MG63 (cell line): ENCODE measurements at regions not wholly inside any gene's neighbourhood (a gene's known extent, or its start where the extent isn't known, plus 50 kb on each side); places are given as distances from the start of the nearest gene placed in this dataset.

Experiments used
- DNase-seq: peaks from one replicate; pipeline ENCODE4 v3.0.0-alpha.2; 2020
- H3K27me3 ChIP-seq: fragments of 250-450 bp; sonication (Bioruptor Pico); 2 replicates; pipeline ENCODE4 v1.5.1; 2020; ENCODE audit warnings: mild to moderate bottlenecking, moderate library complexity
- H3K36me3 ChIP-seq: fragments of 250-450 bp; sonication (Bioruptor Pico); 2 replicates; pipeline ENCODE4 v1.5.1; 2020; ENCODE audit warnings: mild to moderate bottlenecking, moderate library complexity
- H3K4me3 ChIP-seq: fragments of 250-450 bp; sonication (Bioruptor Pico); 2 replicates; pipeline ENCODE4 v1.5.1; 2020; ENCODE audit warnings: mild to moderate bottlenecking, moderate library complexity
- H3K9me3 ChIP-seq: fragments of 250-450 bp; sonication (Bioruptor Pico); 2 replicates; pipeline ENCODE4 v1.5.1; 2020; ENCODE audit warnings: mild to moderate bottlenecking, moderate library complexity

DNA sequence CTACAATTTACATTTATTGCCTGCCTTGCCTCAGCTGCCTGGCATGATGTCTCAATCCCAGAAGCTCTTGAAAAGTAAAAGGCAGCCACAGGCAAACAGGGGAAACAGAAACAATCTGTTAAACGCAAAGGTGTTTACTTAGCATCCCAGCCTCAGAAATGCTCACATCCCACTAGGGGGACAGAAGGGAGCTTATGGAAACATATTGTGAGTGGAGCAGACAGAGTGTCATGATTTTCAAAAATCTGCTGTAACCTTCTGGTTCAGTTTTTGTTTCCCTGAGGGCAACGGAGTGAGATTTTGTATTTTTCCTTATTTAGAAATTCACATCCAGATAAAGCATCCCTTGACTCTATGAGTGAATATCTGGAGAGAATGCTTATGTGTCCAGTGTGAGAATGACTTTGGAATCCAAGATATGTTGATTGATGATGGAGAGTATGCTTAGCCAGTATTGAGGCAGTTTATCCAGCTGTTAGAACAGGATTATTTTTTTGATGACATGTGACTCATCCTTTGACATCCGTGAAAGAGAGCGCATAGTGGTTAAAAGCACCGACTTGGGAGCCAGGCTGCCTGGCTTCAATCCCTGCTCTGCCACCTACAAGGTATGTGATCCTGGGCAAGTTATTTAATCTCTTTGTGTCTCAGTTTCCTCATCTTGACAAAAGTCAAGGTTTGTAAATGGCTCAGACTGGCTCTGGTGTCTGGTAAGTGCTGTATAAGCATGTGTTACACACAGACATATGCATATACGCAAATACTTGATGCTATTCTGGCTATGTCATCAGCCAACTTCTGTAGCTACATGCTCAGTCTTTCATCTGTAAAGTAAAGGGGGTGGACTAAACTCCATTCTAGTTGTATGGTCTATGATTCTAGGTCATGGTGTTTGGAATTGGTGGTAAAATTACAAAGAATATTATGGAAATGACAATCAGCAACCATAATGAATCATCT is 381.2 kb downstream of the RAPGEF2 start:
- Histone ChIP-seq H3K36me3 (no peaks in the 10 kb centered on the region), H3K4me3 (no peak overlapping the region)
- no peak for DNase-seq

DNA sequence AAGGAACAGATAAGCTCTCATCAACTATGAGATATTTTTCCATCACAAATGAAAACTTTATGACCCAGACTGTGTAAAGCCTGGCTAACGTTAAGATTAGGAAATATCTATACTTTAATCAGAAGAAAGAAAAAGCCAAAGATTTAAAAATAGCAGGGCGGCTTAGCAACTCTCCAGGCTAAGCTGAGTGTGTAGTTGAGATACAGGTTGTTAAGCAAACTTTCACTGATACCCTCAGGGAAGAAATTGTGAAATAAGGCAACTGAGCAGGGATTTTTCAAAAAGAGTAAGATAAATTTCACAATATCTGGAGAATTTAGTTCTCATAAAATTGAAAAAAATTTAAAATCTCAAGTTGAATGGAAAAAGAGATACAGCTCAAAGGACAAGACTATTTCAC is 382.0 kb downstream of the RAPGEF2 start:
- H3K9me3 ChIP-seq, result no peaks in the 10 kb centered on the region
- no peak overlapping the region for H3K4me3 ChIP-seq
- peaks cover 7% of the 10 kb centered on the region for H3K27me3 ChIP-seq
- no peaks in the 10 kb centered on the region for H3K36me3 ChIP-seq
- DNase-seq, result no peak

More for the DNA sequence above, 381.2 kb downstream of the RAPGEF2 start:
- Histone ChIP-seq H3K9me3 (no peaks in the 10 kb centered on the region), H3K27me3 (peaks cover 6% of the 10 kb centered on the region)

DNA sequence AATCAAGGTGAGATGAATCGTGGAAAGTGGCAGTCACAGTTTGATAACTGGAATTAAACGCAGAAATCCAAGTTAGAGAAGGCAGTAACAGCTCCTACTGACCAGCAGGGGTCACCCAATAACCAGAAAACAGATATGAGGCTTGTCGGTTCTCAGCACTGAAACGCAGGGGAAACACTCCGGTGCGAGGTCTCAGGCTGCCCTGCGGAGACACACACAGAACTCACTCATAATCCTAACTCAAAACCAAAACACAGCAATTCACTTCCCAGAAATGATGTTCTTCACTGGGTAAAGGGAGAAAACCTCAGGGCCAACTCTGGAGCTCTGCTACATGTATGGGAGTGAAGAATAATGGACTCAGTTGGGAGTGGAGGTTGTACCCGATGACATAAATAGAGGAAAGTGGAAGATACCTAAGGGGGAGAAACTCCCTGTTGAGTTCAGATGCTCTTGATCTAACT is 384.4 kb downstream of the RAPGEF2 start:
- Histone ChIP-seq H3K9me3 (no peaks in the 10 kb centered on the region), H3K36me3 (no peaks in the 10 kb centered on the region), H3K4me3 (no peak overlapping the region), H3K27me3 (peaks cover 8% of the 10 kb centered on the region)
- peak; percentile 26 for DNase-seq

DNA sequence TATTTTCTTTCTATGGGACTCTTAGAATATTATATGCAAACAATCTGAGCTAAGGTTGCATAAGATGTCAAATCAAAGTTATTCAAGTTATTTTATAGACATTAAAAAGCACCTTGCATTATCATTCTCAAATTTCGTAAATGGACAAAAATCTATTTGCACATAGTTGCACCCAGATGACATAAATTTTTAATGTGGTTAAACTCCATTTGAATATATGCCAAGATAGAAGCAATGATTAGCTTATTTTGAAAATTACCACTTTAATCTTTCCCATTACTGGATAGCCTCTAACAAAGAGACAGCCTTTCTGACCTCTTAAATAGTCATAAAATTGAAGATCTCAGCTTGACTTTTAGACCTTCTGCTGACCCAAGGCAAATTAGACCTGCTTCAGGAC is 386.8 kb downstream of the RAPGEF2 start:
- H3K27me3 ChIP-seq, result peaks cover 8% of the 10 kb centered on the region
- no peak overlapping the region for H3K4me3 ChIP-seq
- no peaks in the 10 kb centered on the region for H3K9me3 ChIP-seq
- no peak for DNase-seq
- no peaks in the 10 kb centered on the region for H3K36me3 ChIP-seq

DNA sequence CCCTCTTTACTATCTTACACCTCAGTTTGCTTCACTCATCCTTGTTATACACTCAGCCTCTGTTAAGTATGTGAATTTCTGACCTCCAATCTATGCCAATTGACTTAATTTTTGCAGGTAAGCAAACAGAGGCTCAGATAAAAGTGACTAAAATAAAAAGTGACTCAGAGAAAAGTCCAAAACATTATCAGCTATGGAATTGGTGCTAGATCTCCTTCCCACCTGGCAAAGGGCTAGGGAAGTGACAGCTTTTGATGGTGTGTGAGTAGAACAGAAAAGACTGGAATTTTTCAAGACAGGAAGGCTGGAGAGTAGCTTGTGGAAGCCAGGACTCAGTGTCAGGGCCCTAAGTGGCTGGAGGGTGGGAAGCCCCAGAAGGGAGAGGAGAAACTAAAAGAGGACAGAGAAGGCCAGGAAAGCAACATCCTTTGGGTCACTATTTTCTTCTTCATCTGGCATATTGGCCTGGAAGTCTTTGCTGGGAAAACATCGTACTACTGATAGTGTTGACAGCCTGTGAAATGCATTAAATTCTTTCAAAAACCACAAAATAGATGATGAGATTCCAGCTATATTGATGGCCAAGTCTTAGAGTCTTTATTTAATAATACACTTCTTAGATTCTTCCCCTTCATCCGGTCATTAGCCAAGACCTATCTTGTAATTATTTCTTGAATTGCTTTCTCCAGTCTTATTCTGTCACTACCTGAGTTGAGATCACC is 392.8 kb downstream of the RAPGEF2 start:
- H3K27me3 ChIP-seq, result no peaks in the 10 kb centered on the region
- H3K9me3 ChIP-seq, result no peaks in the 10 kb centered on the region
- H3K36me3 ChIP-seq, result no peaks in the 10 kb centered on the region
- no peak for DNase-seq
- H3K4me3 ChIP-seq, result no peak overlapping the region

DNA sequence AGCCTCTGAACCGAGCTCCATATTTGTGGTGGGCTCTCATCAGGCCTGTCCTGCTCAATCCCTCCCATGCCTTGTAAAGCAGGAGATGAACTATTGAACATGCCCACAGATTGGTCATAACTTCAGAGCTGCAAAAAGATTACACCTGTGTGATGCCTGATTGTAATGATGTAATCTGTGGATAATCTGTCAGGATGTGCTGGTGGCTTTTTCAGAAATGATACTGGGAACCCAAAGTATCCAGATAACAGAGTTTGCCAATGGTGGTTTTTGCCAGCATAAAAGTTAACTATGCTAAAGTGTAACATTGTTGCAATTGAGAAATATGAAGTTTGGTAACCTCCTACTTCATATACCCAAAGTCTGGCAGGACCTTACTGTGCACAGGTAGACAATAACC is 393.4 kb downstream of the RAPGEF2 start:
- no peaks in the 10 kb centered on the region for H3K36me3 ChIP-seq
- DNase-seq, result no peak
- H3K9me3 ChIP-seq, result no peaks in the 10 kb centered on the region
- no peak overlapping the region for H3K4me3 ChIP-seq
- no peaks in the 10 kb centered on the region for H3K27me3 ChIP-seq

DNA sequence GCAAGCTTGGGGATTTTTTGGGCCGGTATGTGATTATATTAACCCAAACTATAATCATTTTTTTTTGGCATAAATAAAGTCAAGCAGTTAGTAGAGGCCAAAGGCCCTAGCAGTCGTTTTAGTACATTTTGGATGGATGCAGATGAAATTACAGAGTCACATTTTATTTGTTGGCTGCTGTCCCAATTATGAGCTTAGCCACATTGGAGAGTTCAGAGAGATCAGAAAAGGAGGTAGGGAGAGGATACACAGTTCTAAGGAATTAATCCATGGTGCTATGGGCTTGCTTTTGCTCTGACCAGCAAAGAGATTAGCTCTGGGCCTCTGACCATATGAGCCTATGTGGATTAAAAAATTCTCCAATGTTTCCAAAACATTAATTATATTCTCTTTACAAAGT is 395.1 kb downstream of the RAPGEF2 start:
- Histone ChIP-seq H3K9me3 (no peaks in the 10 kb centered on the region), H3K27me3 (no peaks in the 10 kb centered on the region), H3K4me3 (no peak overlapping the region), H3K36me3 (no peaks in the 10 kb centered on the region)
- DNase-seq, result no peak

DNA sequence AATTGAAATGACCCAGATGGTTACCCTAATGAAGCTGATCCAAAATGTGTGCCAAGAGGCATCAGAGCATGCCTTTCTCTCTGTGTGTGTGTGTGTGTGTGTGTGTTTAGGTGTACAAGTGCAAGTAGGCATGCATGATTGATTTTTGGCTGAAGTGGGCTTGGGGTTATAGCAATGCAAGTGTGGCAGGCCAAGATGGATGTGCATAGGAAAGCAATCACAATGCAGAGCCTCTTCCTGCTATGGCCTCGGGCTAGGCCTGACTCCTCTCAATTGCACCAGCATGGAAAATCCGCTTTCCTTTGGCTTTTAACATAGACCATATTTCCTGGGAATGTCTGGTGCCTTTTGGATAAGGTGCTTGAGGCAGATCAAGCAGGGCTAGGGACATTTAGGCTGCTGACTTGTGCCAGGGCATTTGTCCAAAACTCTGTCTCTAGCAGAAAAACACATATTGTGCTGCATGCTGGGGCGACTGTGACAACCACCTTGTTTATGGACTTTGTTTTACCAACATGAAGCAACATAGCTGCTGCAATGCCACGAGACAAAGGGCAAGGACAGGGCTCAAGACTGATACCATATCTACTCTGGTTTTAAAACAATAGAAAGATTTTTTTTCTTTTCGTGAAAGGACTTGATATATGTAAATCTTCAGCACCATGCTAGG is 395.7 kb downstream of the RAPGEF2 start:
- Histone ChIP-seq H3K4me3 (no peak overlapping the region), H3K36me3 (no peaks in the 10 kb centered on the region), H3K27me3 (no peaks in the 10 kb centered on the region), H3K9me3 (no peaks in the 10 kb centered on the region)
- DNase-seq, result no peak

DNA sequence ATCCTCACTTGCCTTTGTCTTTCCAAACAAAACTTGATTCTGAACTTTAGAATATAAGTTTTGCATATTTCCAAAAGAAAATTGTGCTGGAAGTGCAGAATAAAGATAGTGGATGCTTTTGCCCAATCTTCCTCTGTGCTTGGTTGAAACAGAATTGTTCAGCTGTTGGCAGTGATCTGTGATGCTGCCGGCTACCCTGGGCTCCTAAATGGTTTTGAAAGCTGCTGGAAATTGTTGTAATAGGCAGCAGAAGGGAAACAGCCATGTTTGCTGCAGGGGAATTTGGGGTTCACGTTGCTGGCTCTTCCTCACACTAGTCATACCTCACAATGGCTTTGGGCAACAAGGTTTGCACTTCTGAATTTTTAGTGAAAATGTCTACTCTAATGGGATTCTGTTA is 398.0 kb downstream of the RAPGEF2 start:
- no peaks in the 10 kb centered on the region for H3K27me3 ChIP-seq
- H3K36me3 ChIP-seq, result no peaks in the 10 kb centered on the region
- H3K9me3 ChIP-seq, result no peaks in the 10 kb centered on the region
- DNase-seq, result no peak
- H3K4me3 ChIP-seq, result no peak overlapping the region

DNA sequence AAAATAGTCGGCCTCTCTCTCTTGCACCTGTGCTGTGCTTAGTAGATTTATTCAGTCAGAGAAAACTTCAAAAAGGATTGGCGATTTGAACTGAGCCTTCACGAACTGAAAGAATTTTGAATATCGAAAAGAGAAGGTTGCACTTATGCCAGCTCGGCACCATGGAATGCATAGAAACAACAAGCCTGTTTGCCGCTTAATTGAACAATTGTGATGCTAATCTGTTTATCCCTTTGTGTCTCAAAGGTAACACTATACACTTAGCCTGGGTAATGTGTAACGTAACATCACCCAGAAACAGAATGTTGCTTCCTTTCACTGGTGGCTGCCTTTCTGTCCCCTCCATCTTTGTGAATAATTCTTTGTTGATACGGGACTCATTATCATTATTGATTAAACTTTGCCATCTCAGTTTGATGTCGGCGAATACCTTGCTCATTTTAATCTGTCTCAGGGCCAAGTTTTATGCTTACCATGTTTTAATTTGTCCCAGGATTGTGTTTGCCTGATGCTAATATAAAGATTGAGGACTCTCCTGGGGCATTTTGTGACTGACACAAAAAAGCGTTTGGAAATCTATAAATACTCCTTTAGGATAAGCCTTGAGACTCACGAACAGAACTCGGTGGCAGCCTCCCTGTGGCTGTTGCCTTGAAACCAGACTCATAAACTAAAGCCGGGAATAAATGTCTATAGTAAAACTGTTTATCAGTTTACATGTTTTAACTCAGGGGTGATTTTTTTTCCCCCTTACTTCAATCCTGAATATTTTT is 400.5 kb downstream of the RAPGEF2 start:
- H3K9me3 ChIP-seq, result no peaks in the 10 kb centered on the region
- H3K27me3 ChIP-seq, result no peaks in the 10 kb centered on the region
- no peaks in the 10 kb centered on the region for H3K36me3 ChIP-seq
- no peak for DNase-seq
- H3K4me3 ChIP-seq, result no peak overlapping the region

DNA sequence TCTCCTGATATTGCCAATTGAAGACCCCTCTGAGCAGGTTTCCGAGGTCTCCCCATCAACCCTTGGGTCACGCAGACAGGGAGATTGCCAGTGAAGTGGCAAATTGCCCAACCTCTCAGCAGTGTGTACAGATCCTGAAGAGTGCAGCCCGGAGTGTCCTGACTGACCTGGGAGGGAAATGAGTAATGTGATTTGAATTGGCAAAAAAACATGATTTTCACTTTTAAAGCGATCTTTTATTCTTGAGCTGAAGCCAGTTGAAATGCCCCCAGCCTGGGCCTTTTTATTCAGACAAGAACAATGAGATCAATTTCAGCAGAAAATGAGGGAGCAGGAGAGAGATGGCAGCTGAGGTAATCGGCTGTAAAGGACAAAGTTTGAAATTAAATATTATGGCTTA is 401.8 kb downstream of the RAPGEF2 start:
- H3K4me3 ChIP-seq, result peak overlapping the region; percentile 3; the same call in 1 of the 2 replicates
- no peaks in the 10 kb centered on the region for H3K36me3 ChIP-seq
- H3K9me3 ChIP-seq, result no peaks in the 10 kb centered on the region
- peak; percentile 43 for DNase-seq
- H3K27me3 ChIP-seq, result no peaks in the 10 kb centered on the region

DNA sequence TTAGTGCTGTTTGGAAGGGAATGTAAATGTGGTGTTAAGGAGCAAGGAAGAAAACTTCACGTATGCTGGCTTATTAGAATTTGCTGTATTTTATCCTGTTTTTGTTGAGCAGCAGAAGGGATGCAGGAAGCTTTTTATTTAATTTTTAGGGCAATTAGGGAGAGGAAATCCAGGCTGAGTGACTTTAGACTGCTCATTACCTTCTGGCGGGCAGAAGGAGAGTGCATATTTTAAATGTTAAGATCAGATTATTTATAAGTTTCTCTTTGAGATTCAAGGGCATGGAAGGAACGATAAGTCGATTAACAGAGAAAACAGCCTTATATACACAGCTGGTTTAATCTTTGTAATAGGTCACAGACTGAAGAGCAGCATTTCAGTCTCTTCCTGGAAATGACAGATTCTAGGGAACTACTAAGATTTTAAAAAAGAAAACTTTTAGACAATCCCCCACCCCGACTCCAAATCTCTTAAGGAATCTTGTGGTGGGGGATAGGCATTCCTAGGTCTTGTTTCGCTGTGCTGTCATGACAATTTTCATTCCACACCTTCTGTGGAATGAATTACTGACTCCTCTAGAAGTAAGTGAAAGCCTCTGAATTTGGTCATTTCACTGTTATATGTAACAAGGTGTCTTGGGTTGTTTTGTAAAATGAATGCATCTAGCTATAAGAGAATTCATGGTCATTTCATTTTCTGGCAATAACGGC is 402.5 kb downstream of the RAPGEF2 start:
- DNase-seq, result no peak
- Histone ChIP-seq H3K9me3 (no peaks in the 10 kb centered on the region), H3K4me3 (no peak overlapping the region), H3K36me3 (no peaks in the 10 kb centered on the region), H3K27me3 (no peaks in the 10 kb centered on the region)

DNA sequence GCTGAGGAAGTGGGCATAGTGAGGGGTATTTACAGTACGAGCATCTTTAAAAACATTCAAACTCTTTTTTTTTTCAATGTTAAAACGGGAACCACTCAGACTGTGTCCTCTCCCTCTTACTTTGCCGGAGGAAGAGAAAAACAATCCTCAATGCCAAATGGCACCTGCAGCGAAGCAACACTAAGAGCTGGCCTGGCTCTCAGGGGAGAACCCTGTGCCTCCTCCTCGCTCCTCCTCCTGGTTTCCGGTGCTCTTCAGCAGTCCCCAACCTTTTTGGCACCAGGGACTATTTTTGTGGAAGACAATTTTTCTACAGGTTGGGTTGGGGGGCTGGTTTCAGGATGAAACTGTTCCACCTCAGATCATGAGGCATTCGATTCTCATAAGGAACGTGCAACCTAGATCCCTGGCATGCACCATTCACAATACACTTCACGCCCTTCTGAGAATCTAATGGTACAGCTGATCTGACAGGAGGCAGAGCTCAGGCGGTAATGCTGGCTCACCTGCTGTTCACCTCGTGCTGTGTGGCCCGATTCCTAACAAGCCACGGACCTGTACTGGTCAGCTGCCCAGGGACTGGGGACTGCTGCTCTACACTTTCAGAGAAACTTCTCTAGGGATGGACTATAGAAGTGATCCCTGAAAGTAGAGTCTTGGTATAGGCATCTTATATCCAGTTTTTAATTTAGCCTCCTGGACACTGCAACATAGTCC is 404.1 kb downstream of the RAPGEF2 start:
- no peak for DNase-seq
- no peak overlapping the region for H3K4me3 ChIP-seq
- no peaks in the 10 kb centered on the region for H3K9me3 ChIP-seq
- H3K27me3 ChIP-seq, result no peaks in the 10 kb centered on the region
- H3K36me3 ChIP-seq, result no peaks in the 10 kb centered on the region

DNA sequence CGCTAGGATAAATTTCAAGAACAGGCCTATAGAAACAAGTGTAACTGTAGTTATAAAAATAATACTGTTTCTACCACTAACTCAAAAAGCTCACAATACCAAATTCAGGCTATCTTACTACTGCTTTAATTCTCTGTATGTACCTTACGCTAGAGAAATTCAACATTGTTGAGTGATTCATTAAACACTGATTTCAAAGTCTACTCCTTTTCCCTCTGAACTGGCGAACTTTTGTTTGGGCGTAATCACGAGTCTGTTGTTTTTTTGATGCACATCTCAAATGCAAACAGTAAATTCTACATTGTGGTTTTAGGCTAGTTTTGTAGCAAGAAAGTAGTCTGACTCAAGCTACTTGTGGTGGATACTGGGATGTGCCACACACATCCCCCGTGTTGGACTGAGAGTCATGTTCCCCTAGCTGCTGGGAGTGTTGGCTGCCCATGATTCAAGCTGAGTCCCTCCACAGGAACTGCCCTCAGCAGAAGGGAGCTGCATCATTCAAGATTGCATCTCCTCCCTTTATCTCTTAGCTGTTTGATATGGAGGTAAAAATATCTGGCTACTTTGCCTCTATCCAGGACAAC is 406.1 kb downstream of the RAPGEF2 start:
- no peaks in the 10 kb centered on the region for H3K36me3 ChIP-seq
- H3K27me3 ChIP-seq, result no peaks in the 10 kb centered on the region
- DNase-seq, result no peak
- no peak overlapping the region for H3K4me3 ChIP-seq
- no peaks in the 10 kb centered on the region for H3K9me3 ChIP-seq

DNA sequence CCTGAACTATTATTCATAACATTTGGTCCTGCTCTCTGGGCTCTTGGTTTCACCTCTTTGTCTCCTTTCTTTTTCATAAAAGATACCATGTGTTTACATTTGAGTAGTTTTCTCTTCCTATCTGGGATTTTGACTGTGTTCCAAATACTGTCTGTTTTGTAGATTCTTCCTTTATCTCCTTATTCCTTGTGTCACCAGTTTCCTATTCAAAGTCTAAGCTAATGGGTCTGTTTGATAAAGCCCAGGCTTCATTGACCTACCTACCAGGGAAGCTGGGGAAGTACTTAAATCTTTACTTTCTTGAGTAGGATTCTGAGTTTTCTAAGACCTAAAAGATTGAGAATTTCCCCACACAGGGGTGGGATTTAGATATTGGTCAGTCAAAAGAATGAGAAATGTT is 409.5 kb downstream of the RAPGEF2 start:
- no peaks in the 10 kb centered on the region for H3K36me3 ChIP-seq
- no peak for DNase-seq
- no peak overlapping the region for H3K4me3 ChIP-seq
- H3K9me3 ChIP-seq, result no peaks in the 10 kb centered on the region
- no peaks in the 10 kb centered on the region for H3K27me3 ChIP-seq
